Loucy (cell line): ENCODE measurements at regions not wholly inside any gene's neighbourhood (a gene's known extent, or its start where the extent isn't known, plus 50 kb on each side); places are given as distances from the start of the nearest gene placed in this dataset.

Source experiments
- H2AFZ ChIP-seq: fragments of 200-600 bp; sonication (generic); 2 replicates; pipeline ENCODE4 v1.6.0; 2016; ENCODE audit warnings: antibody characterized with exemption, mild to moderate bottlenecking, low read length, moderate library complexity
- H3F3A ChIP-seq: fragments of 200-600 bp; 2 replicates; pipeline ENCODE4 v1.6.0; 2016; ENCODE audit warnings: antibody characterized with exemption, low read depth, mild to moderate bottlenecking
- H3K27me3 ChIP-seq: fragments of 200-600 bp; sonication (generic); 2 replicates; pipeline ENCODE4 v1.6.1; 2014; ENCODE audit warnings: low read length, mild to moderate bottlenecking; ENCODE audit not compliant: insufficient read depth, poor library complexity, severe bottlenecking
- H3K36me3 ChIP-seq: fragments of 200-600 bp; sonication (generic); 2 replicates; pipeline ENCODE4 v1.6.1; 2016; ENCODE audit warnings: low read length; ENCODE audit not compliant: insufficient read depth
- H3K4me1 ChIP-seq: fragments of 200-600 bp; sonication (generic); 2 replicates; pipeline ENCODE4 v1.5.1; 2014; ENCODE audit warnings: low read length, mild to moderate bottlenecking; ENCODE audit not compliant: insufficient read depth, poor library complexity, severe bottlenecking
- H3K4me2 ChIP-seq: fragments of 200-600 bp; sonication (generic); 2 replicates; pipeline ENCODE4 v1.6.0; 2014; ENCODE audit warnings: antibody characterized with exemption, low read length, low read depth, mild to moderate bottlenecking; ENCODE audit not compliant: poor library complexity, severe bottlenecking
- H3K4me3 ChIP-seq: fragments of 200-600 bp; sonication (generic); 2 replicates; pipeline ENCODE4 v1.5.1; 2014; ENCODE audit warnings: low read length, mild to moderate bottlenecking, mixed read lengths; ENCODE audit not compliant: poor library complexity, severe bottlenecking
- H3K79me2 ChIP-seq: fragments of 200-600 bp; sonication (generic); 2 replicates; pipeline ENCODE4 v1.6.1; 2014; ENCODE audit warnings: low read length; ENCODE audit not compliant: insufficient read depth
- H3K9ac ChIP-seq: fragments of 200-600 bp; sonication (generic); 2 replicates; pipeline ENCODE4 v1.6.0; 2014; ENCODE audit warnings: mild to moderate bottlenecking, low read depth, low read length, moderate library complexity; ENCODE audit not compliant: poor library complexity, severe bottlenecking
- H3K9me2 ChIP-seq: fragments of 200-600 bp; sonication (generic); replicated peaks from 2 replicates; pipeline ENCODE4 v1.6.1; 2016; ENCODE audit warnings: low read depth, low read length, mixed read lengths
- H3K9me3 ChIP-seq: fragments of 200-600 bp; sonication (generic); 2 replicates; pipeline ENCODE4 v1.6.1; 2014; ENCODE audit warnings: mild to moderate bottlenecking, antibody characterized with exemption, low read length, low read depth; ENCODE audit not compliant: insufficient read depth
- H4K20me1 ChIP-seq: fragments of 200-600 bp; sonication (generic); 2 replicates; pipeline ENCODE4 v1.6.0; 2014; ENCODE audit warnings: antibody characterized with exemption, low read length, mild to moderate bottlenecking; ENCODE audit not compliant: insufficient read depth, poor library complexity, severe bottlenecking
- EZH2phosphoT487 ChIP-seq: fragments of 200-600 bp; IDR thresholded peaks from 2 replicates; pipeline ENCODE4 v1.6.1; 2018; ENCODE audit warnings: antibody characterized with exemption, mild to moderate bottlenecking, moderate library complexity, borderline replicate concordance
- TF ChIP-seq, protein P1 (sequence below): fragments of 200-600 bp; sonication (generic); conservative IDR thresholded peaks from 2 replicates; pipeline ENCODE4 v1.5.1; 2014; ENCODE audit warnings: mild to moderate bottlenecking, antibody characterized with exemption, low read length

DNA sequence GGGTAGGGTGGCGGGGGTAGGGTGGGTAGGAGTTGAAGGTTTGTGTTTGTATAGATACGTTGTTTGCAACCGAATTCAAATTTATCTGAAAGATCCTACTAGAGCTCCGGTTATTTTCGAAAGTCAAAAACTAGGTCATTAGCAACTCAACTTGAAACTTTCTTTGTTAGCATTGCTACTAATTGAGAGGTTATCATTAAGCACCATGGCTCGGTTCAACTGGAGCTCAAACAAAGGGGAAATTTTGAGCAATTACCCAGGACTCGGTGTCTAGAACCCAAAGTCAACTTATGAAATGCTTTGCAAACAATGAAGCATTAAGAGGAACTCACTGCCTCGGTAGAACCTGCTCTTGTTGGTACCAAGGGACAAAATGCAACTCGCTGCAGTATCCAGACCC lies 207.7 kb downstream of the BCAT1 start:
- Histone ChIP-seq H3K9ac (no peak overlapping the region), H3K4me3 (no peak overlapping the region), H3K36me3 (no peaks in the 10 kb centered on the region), H3K27me3 (no peaks in the 10 kb centered on the region), H2AFZ (no peak overlapping the region), H3K4me2 (peak overlapping the region; percentile 57), H4K20me1 (no peaks in the 10 kb centered on the region), H3K9me2 (no peaks in the 10 kb centered on the region), H3K9me3 (no peaks in the 10 kb centered on the region), H3K4me1 (peaks cover 49% of the 10 kb centered on the region), H3K79me2 (no peaks in the 10 kb centered on the region), H3F3A (no peaks in the 10 kb centered on the region)
- TF ChIP-seq, protein P1, sequence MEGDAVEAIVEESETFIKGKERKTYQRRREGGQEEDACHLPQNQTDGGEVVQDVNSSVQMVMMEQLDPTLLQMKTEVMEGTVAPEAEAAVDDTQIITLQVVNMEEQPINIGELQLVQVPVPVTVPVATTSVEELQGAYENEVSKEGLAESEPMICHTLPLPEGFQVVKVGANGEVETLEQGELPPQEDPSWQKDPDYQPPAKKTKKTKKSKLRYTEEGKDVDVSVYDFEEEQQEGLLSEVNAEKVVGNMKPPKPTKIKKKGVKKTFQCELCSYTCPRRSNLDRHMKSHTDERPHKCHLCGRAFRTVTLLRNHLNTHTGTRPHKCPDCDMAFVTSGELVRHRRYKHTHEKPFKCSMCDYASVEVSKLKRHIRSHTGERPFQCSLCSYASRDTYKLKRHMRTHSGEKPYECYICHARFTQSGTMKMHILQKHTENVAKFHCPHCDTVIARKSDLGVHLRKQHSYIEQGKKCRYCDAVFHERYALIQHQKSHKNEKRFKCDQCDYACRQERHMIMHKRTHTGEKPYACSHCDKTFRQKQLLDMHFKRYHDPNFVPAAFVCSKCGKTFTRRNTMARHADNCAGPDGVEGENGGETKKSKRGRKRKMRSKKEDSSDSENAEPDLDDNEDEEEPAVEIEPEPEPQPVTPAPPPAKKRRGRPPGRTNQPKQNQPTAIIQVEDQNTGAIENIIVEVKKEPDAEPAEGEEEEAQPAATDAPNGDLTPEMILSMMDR: no peak
- no peak for TF ChIP-seq EZH2phosphoT487

DNA sequence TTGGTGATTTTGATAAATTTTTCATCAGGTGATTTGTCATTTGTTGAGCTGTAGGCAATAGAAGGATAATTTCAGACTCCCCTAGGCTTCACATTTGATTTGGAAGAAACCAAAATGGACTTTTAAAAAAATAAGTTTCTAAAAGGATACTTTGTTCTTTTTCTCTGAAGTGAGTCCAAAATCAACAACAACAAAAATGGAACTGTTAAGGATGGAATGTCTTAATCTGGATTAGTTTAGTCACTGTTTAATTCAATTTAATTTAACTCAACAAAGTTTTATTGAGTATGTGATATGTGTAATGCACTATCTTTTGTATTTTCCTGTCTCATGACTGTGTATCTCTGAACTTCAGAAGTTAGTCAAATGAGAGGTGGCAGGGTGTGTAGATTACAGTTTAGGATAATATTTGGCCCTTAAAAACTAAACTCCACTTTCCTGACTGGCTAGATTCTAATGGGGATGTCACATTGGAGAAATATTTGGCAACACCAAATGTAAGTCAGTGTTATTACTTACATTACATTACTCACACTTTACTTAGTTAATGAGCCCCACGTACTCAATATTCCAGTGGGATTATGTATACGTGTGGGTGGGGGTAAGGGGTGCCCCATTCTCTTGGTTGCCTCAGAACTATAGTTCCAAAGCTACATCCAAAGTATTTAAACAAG lies 209.7 kb downstream of the BCAT1 start:
- no peaks in the 10 kb centered on the region for H3F3A ChIP-seq
- H3K79me2 ChIP-seq: no peaks in the 10 kb centered on the region
- H3K4me2 ChIP-seq: no peak overlapping the region
- H2AFZ ChIP-seq: no peak overlapping the region
- no peaks in the 10 kb centered on the region for H4K20me1 ChIP-seq
- H3K4me3 ChIP-seq: no peak overlapping the region
- H3K9ac ChIP-seq: no peak overlapping the region
- no peaks in the 10 kb centered on the region for H3K9me3 ChIP-seq
- no peaks in the 10 kb centered on the region for H3K27me3 ChIP-seq
- H3K9me2 ChIP-seq: no peaks in the 10 kb centered on the region
- H3K36me3 ChIP-seq: no peaks in the 10 kb centered on the region
- peaks cover 49% of the 10 kb centered on the region for H3K4me1 ChIP-seq
- TF ChIP-seq, protein P1: no peak

DNA sequence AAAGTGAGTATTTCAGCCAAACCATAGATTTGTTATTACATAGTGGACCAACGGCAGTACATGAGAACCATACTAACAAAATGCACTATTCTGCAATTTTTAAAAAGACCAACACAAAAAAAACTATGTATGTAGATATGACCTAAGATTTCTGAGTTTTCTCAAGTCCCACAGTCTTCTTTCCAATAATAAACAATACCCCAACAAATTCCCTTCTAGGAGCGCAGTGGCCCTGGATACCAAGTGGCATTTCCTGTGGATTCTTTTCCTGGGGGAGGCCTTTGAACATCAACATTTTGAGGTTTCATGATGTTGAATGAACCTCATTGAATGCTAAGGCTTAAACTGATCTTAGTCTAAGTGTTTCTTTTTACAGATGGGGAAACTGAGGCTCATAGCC lies 210.5 kb downstream of the BCAT1 start:
- Histone ChIP-seq H2AFZ (no peak overlapping the region), H3K4me2 (peak overlapping the region; percentile 45), H4K20me1 (no peaks in the 10 kb centered on the region), H3K4me3 (no peak overlapping the region), H3K4me1 (peaks cover 56% of the 10 kb centered on the region), H3K9ac (no peak overlapping the region), H3K36me3 (no peaks in the 10 kb centered on the region), H3K9me2 (no peaks in the 10 kb centered on the region), H3F3A (no peaks in the 10 kb centered on the region), H3K79me2 (no peaks in the 10 kb centered on the region), H3K27me3 (no peaks in the 10 kb centered on the region), H3K9me3 (no peaks in the 10 kb centered on the region)
- TF ChIP-seq, protein P1: no peak
- TF ChIP-seq EZH2phosphoT487: no peak
